Right renal cortex interstitium (tissue), 3 donors: ENCODE measurements at regions not wholly inside any gene's neighbourhood (a gene's known extent, or its start where the extent isn't known, plus 50 kb on each side); places are given as distances from the start of the nearest gene placed in this dataset.
"Not testable (repeated sequence)": the region's sequence is repeated elsewhere in the genome, so short reads cannot be mapped to it uniquely, and the experiment has no call there.

ENCODE experiments used
- DNase-seq, 3 donors: peaks; one replicate each; pipeline ENCODE4 v3.0.0-alpha.2; 2013; ENCODE audit warnings: low read depth in 3 of 3, low spot score in 2 of 3

- DNase-seq = not testable (repeated sequence)
Measured at GRCh38 chr9:42656789-42657188, 473.3 kb downstream of the SPATA31A6 start.

- not testable (repeated sequence) for DNase-seq
Measured at GRCh38 chr9:42657496-42657895, 474.0 kb downstream of the SPATA31A6 start.

GRCh38 chr9:42697146-42697545 is 513.7 kb downstream of the SPATA31A6 start:
- not testable (repeated sequence) for DNase-seq

GRCh38 chr9:42702890-42703289 is 519.4 kb downstream of the SPATA31A6 start:
- DNase-seq = not testable (repeated sequence)

- DNase-seq = not testable (repeated sequence)
Measured at GRCh38 chr9:42724841-42725835, 541.7 kb downstream of the SPATA31A6 start.

GRCh38 chr9:42743030-42743814 is 559.8 kb downstream of the SPATA31A6 start:
- DNase-seq = peak in 2 of 3 donors; percentile 4 to 33

GRCh38 chr9:42757251-42757650 is 573.8 kb downstream of the SPATA31A6 start:
- DNase-seq = not testable (repeated sequence)

- DNase-seq = not testable (repeated sequence)
Measured at GRCh38 chr9:42759320-42759719, 575.9 kb downstream of the SPATA31A6 start.

GRCh38 chr9:42782201-42782600 is 598.7 kb downstream of the SPATA31A6 start:
- not testable (repeated sequence) for DNase-seq

GRCh38 chr9:42792725-42793124 is 609.3 kb downstream of the SPATA31A6 start:
- not testable (repeated sequence) for DNase-seq

GRCh38 chr9:42798571-42798970 is 615.1 kb downstream of the SPATA31A6 start:
- DNase-seq = not testable (repeated sequence)

- not testable (repeated sequence) for DNase-seq
Measured at GRCh38 chr9:42802716-42803115, 619.3 kb downstream of the SPATA31A6 start.

GRCh38 chr9:42806674-42807073 is 623.2 kb downstream of the SPATA31A6 start:
- DNase-seq = not testable (repeated sequence)

GRCh38 chr9:42821468-42821867 is 638.0 kb downstream of the SPATA31A6 start:
- not testable (repeated sequence) for DNase-seq

GRCh38 chr9:42848156-42848555 is 664.7 kb downstream of the SPATA31A6 start:
- not testable (repeated sequence) for DNase-seq

- not testable (repeated sequence) for DNase-seq
Measured at GRCh38 chr9:42850896-42851693, 667.6 kb downstream of the SPATA31A6 start.

- DNase-seq = not testable (repeated sequence)
Measured at GRCh38 chr9:42851701-42852100, 668.2 kb downstream of the SPATA31A6 start.

- peak in 2 of 3 donors; percentile 3 to 49 for DNase-seq
Measured at GRCh38 chr9:42852133-42852930, 668.9 kb downstream of the SPATA31A6 start.

- DNase-seq = not testable (repeated sequence)
Measured at GRCh38 chr9:42860133-42860532, 676.7 kb downstream of the SPATA31A6 start.
